Hippocampal formation (tissue), 2 donors: ENCODE measurements at regions not wholly inside any gene's neighbourhood (a gene's known extent, or its start where the extent isn't known, plus 50 kb on each side); places are given as distances from the start of the nearest gene placed in this dataset.
"Not testable (repeated sequence)": the region's sequence is repeated elsewhere in the genome, so short reads cannot be mapped to it uniquely, and the experiment has no call there.

Experiments
- DNase-seq, 2 donors: peaks; one replicate each; lab custom pipeline; 2025; lab: John Stamatoyannopoulos, UW

- no peak for DNase-seq
Measured at GRCh38 chr10:106078895-106079576, 1085.5 kb downstream of the SORCS1 start.

- no peak for DNase-seq
Measured at GRCh38 chr10:106076496-106076895, 1088.0 kb downstream of the SORCS1 start.

- DNase-seq: no peak
Measured at GRCh38 chr10:106053061-106053460, 1111.4 kb downstream of the SORCS1 start.

- no peak for DNase-seq
Measured at GRCh38 chr10:106044503-106044902, 1120.0 kb downstream of the SORCS1 start.

GRCh38 chr10:106043863-106044262 lies 1120.6 kb downstream of the SORCS1 start:
- DNase-seq: no peak

- no peak for DNase-seq
Measured at GRCh38 chr10:106038246-106038645, 1126.3 kb downstream of the SORCS1 start.

- no peak for DNase-seq
Measured at GRCh38 chr10:106033065-106033464, 1131.4 kb downstream of the SORCS1 start.

- no peak for DNase-seq
Measured at GRCh38 chr10:106032450-106033002, 1132.0 kb downstream of the SORCS1 start.

- no peak for DNase-seq
Measured at GRCh38 chr10:106027240-106027639, 1137.3 kb downstream of the SORCS1 start.

GRCh38 chr10:106025208-106025811 lies 1139.2 kb downstream of the SORCS1 start:
- DNase-seq: no peak

GRCh38 chr10:106023329-106023728 lies 1141.2 kb downstream of the SORCS1 start:
- no peak for DNase-seq

GRCh38 chr10:106019559-106019958 lies 1144.9 kb downstream of the SORCS1 start:
- not testable (repeated sequence) for DNase-seq

GRCh38 chr10:106015369-106016199 lies 1148.9 kb downstream of the SORCS1 start:
- not testable (repeated sequence) for DNase-seq

GRCh38 chr10:106011250-106011649 lies 1153.3 kb downstream of the SORCS1 start:
- DNase-seq: no peak

GRCh38 chr10:106000721-106001120 lies 1163.8 kb downstream of the SORCS1 start:
- no peak for DNase-seq

- no peak for DNase-seq
Measured at GRCh38 chr10:105993609-105994008, 1170.9 kb downstream of the SORCS1 start.

GRCh38 chr10:105992928-105993327 lies 1171.6 kb downstream of the SORCS1 start:
- no peak for DNase-seq

- DNase-seq: no peak
Measured at GRCh38 chr10:105990529-105990928, 1174.0 kb downstream of the SORCS1 start.

- no peak for DNase-seq
Measured at GRCh38 chr10:105989995-105990394, 1174.5 kb downstream of the SORCS1 start.

- no peak for DNase-seq
Measured at GRCh38 chr10:105988848-105989247, 1175.7 kb downstream of the SORCS1 start.

- no peak for DNase-seq
Measured at GRCh38 chr10:105986912-105987635, 1177.4 kb downstream of the SORCS1 start.

- DNase-seq: no peak
Measured at GRCh38 chr10:105986486-105986885, 1178.0 kb downstream of the SORCS1 start.
